Urinary bladder (tissue), 3 donors: ENCODE measurements at regions not wholly inside any gene's neighbourhood (a gene's known extent, or its start where the extent isn't known, plus 50 kb on each side); places are given as distances from the start of the nearest gene placed in this dataset.
"Not testable (repeated sequence)": the region's sequence is repeated elsewhere in the genome, so short reads cannot be mapped to it uniquely, and the experiment has no call there.

Experiments used
- DNase-seq: peaks from one replicate; pipeline ENCODE4 v3.0.0-alpha.2; 2015; ENCODE audit errors: extremely low spot score
- H3K27ac ChIP-seq: one replicate; pipeline ENCODE4 v1.5.1; 2013; ENCODE audit warnings: low read depth, mild to moderate bottlenecking, moderate library complexity
- H3K36me3 ChIP-seq: one replicate; pipeline ENCODE4 v1.6.1; 2013; ENCODE audit warnings: mild to moderate bottlenecking, moderate library complexity; ENCODE audit not compliant: insufficient read depth
- H3K4me1 ChIP-seq: one replicate; pipeline ENCODE4 v1.6.1; 2013; ENCODE audit warnings: mild to moderate bottlenecking, moderate library complexity; ENCODE audit not compliant: insufficient read depth
- H3K4me3 ChIP-seq: one replicate; pipeline ENCODE4 v1.5.1; 2013; ENCODE audit warnings: low read depth, low read length
- WGBS: extraction: QIAGEN DNeasy Blood & Tissue Kit; methylation state at CpG from one replicate; pipeline ENCODE4 v1.1.7; 2013; 5-methylcytosine and 5-hydroxymethylcytosine counted together
- donor health status: healthy with polysubstance abuse.
- donor health status: healthy.

DNA sequence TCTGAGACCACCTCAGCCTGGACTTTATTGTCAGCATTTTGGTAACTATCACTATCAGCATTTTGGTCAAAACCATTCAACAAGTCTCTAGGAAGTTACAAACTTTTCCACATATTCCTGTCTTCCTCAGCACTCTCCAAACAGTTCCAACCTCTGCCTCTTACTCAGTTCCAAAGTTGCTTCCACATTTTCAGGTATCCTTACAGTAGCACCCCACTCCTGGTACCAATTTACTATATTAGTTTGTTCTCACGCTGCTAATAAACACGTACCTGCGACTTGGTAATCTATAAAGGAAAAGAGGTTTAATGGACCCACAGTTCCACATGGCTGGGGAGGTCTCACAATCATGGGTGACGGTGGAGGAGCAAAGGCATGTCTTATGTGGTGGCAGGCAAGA, 551.3 kb downstream of the DMRTA1 start:
- 96% methylated on average over 4 of the region's 4 CpGs for WGBS
- no peak overlapping the region for H3K4me3 ChIP-seq
- DNase-seq, result no peak
- no peaks in the 10 kb centered on the region for H3K36me3 ChIP-seq
- no peak overlapping the region for H3K27ac ChIP-seq
- no peaks in the 10 kb centered on the region for H3K4me1 ChIP-seq

DNA sequence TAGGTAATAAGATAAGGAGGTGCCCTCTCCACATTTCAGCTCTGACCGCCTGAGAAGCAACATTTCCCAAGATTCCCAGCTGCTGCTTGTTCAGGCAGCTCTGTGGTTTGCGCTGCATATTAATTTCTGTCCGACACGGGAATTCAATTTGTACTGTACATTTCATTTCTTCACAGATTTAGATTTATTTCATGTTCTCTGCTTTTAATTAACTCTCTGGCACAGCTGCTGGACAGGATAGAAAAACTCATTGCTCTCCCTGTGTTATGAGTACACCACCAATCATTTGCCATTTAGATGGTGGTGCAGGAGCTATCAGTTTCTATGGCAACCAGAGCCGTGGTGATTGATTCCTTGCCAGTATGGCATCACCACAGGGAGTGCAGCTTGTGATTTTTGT, 558.5 kb downstream of the DMRTA1 start:
- no peaks in the 10 kb centered on the region for H3K4me1 ChIP-seq
- H3K27ac ChIP-seq, result no peak overlapping the region
- no peak overlapping the region for H3K4me3 ChIP-seq
- no peaks in the 10 kb centered on the region for H3K36me3 ChIP-seq
- 66% methylated on average over 5 of the region's 5 CpGs for WGBS
- DNase-seq, result no peak

DNA sequence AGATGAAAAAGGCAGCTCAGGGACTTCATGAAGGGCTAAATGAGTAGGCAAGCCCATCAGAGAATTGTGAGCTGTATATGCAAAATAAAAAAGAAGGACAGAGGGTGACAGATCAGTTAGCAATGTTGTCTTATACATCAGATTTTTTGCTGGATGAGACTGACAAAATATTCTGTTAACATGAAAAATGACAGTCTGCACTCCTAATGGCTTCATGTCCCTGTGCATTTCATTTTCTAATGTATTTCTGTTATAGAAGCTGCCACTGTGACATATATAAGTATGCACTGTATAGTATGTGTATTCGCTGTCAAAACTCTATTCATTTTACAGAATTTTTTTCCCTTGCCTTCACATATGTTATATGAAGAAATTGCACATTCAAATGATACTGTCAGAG, 559.5 kb downstream of the DMRTA1 start:
- Histone ChIP-seq H3K4me3 (no peak overlapping the region), H3K36me3 (no peaks in the 10 kb centered on the region), H3K4me1 (no peaks in the 10 kb centered on the region), H3K27ac (no peak overlapping the region)
- no peak for DNase-seq
- WGBS, result 90% methylated on average over 1 of the region's 1 CpG

DNA sequence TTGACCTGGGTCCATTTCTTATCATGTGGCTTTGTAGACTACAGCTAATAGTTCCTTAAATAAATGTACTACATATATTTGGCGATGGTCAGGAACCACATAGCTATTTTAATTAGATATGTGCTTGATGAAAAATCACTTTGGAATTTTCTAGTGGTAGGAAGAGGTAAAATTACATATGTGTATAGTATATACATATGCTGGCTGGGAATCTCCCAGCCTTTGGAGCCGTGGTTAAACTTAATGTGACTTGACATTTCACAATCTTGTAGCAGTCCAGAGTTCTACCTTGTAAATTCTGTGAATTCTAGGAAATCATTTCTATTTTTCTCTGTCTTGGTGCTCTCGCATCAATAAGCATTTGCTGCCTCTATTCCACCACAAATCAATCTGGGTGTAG, 565.0 kb downstream of the DMRTA1 start:
- WGBS, result 75% methylated on average over 3 of the region's 3 CpGs
- Histone ChIP-seq H3K27ac (no peak overlapping the region), H3K4me1 (no peaks in the 10 kb centered on the region), H3K36me3 (no peaks in the 10 kb centered on the region), H3K4me3 (no peak overlapping the region)
- no peak for DNase-seq

DNA sequence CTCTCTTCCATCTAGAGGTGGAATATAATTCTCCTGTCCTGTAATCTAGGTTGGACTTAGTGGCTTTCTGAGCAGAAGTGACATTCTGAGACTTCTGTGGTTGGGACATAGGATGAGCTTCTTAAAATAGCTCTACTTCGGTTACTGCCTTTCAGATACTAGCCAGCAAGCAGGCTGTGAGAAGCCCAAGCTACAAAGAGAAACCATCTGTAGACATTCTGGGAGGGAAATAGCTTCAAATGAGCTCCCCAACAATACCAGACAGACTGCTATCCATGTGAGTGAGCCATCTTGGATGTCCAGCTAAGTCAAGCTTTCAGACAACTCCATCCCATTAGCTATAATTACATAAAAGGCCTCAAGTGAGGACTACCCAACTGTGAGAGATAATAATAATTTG, 568.9 kb downstream of the DMRTA1 start:
- 87% methylated on average over 1 of the region's 1 CpG for WGBS
- no peaks in the 10 kb centered on the region for H3K36me3 ChIP-seq
- H3K4me3 ChIP-seq, result no peak overlapping the region
- no peaks in the 10 kb centered on the region for H3K4me1 ChIP-seq
- H3K27ac ChIP-seq, result no peak overlapping the region
- DNase-seq, result no peak

DNA sequence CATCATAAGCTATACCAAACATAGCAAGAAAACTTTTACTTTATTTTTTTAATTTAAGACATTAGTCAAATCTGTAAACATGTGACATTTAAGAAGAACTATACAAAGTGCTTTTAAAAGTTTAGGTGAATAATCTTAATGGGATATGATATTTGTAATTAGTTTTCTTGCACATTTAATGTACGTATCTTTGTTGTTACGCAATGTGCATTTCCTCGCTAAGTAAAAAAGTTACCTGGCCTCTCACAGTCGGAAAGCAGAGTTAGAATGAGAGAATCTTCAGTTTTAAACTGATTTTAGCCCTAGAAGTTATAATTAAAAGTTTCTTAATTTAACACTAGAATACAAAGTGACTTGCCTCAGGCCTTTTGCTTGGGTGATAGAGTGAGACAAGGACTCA, 589.8 kb downstream of the DMRTA1 start:
- Histone ChIP-seq H3K4me1 (no peaks in the 10 kb centered on the region), H3K4me3 (no peak overlapping the region), H3K27ac (no peak overlapping the region), H3K36me3 (no peaks in the 10 kb centered on the region)
- no peak for DNase-seq
- WGBS, result 89% methylated on average over 4 of the region's 4 CpGs

DNA sequence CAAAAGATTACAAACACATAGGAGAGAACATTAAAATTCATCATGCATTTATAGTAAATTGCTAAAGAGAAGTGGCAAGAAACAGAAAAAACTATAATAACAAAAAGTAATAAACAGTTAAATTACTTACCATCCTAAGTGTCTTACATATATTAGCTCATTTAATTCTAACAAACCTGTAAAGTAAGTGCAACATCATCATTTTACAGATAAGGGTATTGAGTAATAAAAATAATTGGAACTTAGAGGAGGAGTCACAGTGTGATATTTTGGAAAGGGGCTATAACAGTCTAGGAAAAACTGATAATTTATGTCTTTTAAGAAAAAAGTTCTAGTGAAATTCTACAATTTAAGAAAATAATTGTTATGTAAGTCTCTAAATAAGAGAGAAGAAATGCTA, 592.8 kb downstream of the DMRTA1 start:
- H3K4me3 ChIP-seq, result no peak overlapping the region
- no peak for DNase-seq
- no peak overlapping the region for H3K27ac ChIP-seq
- no peaks in the 10 kb centered on the region for H3K36me3 ChIP-seq
- H3K4me1 ChIP-seq, result no peaks in the 10 kb centered on the region

DNA sequence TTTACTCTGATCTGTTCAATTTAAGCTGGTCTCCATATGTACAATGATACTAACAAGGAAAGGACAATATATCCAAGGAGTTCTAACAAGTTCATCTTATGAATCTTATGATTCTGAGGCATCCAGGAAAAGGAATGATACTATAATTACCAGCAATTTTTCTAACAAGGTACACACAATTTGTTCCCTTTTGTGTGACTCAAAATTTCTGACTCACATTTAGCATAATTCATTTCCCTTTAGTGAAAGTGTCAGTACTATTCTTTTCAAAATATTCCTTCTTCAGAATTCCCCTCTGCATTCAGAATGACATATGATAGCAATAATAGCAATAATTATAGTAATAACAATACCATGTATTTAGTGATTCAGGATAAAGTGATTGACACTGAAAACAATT, 594.8 kb downstream of the DMRTA1 start:
- no peak overlapping the region for H3K27ac ChIP-seq
- no peak for DNase-seq
- no peaks in the 10 kb centered on the region for H3K36me3 ChIP-seq
- no peak overlapping the region for H3K4me3 ChIP-seq
- H3K4me1 ChIP-seq, result no peaks in the 10 kb centered on the region

DNA sequence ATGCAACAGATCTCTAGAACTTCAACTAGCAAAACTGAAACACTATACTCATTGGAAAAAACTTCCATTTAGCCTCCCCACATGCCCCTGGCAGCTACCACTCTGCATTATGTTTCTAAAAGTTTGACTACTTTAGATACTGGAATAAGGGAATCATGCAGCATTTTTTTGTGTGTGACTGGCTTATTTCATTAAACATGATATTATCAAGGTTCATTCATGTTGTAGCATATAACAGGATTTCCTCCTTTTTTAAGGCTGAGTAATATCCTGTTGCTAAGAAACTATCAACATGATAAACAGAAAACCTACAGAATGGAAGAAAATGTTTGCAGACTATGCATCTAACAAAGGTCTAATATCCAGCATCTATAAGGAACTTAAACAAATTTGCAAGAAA, 597.9 kb downstream of the DMRTA1 start:
- no peak overlapping the region for H3K27ac ChIP-seq
- H3K4me3 ChIP-seq, result no peak overlapping the region
- no peaks in the 10 kb centered on the region for H3K36me3 ChIP-seq
- no peak for DNase-seq
- H3K4me1 ChIP-seq, result no peaks in the 10 kb centered on the region

DNA sequence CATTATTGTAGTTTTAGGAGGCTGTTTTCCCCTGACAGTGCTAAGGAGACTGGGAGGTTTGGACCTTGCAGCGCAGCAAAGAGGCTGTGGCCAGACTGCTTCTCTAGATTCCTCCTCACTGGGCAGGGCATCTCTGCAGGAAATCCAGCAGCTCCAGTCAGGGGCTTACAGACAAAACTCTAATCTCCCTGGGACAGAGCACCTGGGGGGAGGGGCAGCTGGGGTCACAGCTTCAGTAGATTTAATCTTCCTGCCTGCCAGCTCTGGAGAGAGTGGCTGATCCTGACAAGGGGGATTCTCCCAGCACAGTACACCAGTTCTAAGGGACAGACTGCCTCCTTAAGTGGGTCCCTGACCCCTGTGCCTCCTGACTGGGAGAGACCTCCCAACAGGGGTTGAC, 599.4 kb downstream of the DMRTA1 start:
- H3K36me3 ChIP-seq, DNase-seq, H3K4me3 ChIP-seq, H3K27ac ChIP-seq, H3K4me1 ChIP-seq: not testable (repeated sequence)
- 95% methylated on average over 1 of the region's 1 CpG for WGBS

DNA sequence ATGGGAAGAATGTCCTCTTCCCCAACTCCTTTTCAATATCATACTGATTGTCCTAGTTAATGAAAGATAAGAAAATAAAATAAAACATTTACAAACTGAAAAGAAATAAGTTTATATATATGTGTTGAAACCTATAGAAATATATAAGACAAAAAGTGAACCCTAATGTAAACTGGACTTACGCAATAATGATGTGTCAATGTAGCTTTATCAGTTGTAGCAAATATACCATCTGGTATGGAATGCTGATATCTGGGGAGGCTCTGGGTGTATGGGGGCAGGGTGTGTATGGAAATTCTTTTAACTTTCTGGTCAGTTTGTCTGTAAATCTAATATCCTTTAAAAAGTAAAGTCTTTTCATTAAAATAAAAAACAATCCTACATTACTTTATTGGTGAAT, 603.9 kb downstream of the DMRTA1 start:
- H3K36me3 ChIP-seq, result no peaks in the 10 kb centered on the region
- H3K4me3 ChIP-seq, result no peak overlapping the region
- no peak overlapping the region for H3K27ac ChIP-seq
- DNase-seq, result no peak
- WGBS, result 45% methylated on average over 1 of the region's 1 CpG
- no peaks in the 10 kb centered on the region for H3K4me1 ChIP-seq

DNA sequence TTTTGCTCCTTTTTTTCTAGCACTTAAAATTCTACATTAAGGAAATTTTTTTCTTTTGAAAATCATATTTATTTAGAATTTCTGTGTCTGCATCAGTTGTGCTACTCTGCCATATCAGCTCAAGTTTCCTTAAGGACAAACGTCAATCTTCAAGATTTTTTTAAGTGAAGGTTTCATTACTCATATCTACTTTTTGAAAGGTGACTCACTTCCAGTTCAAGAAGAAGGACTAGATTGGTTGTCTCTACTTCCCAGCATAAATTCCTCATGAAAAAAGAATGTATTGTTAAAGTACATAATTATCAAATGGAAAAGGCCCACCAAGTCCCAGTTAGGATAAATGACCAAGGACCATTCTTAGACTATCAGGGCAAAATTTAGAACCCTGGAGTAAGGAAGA, 626.5 kb downstream of the DMRTA1 start:
- Histone ChIP-seq H3K4me1 (no peaks in the 10 kb centered on the region), H3K27ac (no peak overlapping the region), H3K4me3 (no peak overlapping the region), H3K36me3 (no peaks in the 10 kb centered on the region)
- DNase-seq, result no peak
- 77% methylated on average over 1 of the region's 1 CpG for WGBS

DNA sequence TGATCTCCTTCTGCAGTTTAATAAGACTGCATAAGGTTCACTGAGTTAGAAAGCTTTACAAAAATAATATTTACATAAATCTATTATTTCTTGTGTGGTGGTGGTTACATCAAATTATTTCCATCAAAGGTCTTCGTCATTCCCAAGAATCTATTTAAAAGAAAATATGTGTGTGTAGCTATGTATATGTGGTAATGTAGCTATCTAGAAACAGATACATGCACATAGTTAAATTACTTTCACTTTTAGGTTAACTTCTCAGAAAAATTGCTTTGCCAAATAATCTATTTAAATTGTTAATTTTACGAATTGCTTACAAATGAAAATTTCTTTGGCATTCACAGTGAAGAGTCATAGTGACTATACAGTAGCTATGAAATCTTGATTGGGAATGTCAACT, 633.2 kb downstream of the DMRTA1 start:
- 73% methylated on average over 2 of the region's 2 CpGs for WGBS
- Histone ChIP-seq H3K4me1 (no peaks in the 10 kb centered on the region), H3K4me3 (no peak overlapping the region), H3K27ac (no peak overlapping the region), H3K36me3 (no peaks in the 10 kb centered on the region)
- no peak for DNase-seq

DNA sequence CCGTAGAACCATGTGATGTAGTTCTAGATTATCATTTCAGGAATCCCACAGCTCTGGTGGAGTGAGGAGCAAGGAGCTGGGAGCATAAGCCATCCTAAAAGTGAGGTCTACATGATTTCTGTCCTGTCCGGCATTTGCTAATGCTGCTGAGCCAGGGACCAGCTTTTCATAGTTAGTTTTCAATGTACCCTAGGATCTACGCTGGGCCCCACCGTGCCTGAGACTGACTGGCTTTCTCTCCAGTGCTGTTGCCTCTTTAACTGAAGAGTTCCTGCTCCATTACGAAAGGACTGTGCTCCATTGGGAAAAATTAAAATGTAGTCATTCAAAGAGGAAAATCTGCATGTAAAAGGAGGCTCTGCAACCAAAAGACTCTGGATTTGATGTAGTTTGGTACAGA, 634.8 kb downstream of the DMRTA1 start:
- Histone ChIP-seq H3K36me3 (no peaks in the 10 kb centered on the region), H3K4me3 (no peak overlapping the region), H3K27ac (no peak overlapping the region), H3K4me1 (no peaks in the 10 kb centered on the region)
- WGBS, result 82% methylated on average over 5 of the region's 5 CpGs
- no peak for DNase-seq

DNA sequence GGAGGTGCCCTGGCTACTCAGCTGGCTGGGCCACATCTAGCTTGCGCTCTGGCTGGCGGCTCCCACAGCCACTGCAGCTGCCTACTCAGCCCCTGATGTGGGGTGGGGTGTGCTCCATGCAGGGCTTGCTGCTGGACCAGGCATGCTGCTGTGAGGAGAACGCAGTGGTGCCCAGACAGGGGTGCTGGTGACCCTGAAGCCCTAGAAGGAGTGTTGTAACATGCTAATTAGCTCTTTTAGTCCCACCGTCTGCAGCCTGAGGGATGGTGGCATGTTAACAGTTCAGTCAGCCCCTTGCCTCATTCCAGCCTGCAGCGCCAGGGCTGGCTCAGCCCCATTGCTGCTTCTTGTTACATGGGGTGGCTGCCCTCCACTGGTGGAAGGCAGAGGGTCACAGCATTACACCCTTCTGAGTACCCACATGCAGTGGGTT, 642.3 kb downstream of the DMRTA1 start:
- Histone ChIP-seq H3K27ac (no peak overlapping the region), H3K36me3 (no peaks in the 10 kb centered on the region), H3K4me3 (no peak overlapping the region), H3K4me1 (no peaks in the 10 kb centered on the region)
- 85% methylated on average over 5 of the region's 5 CpGs for WGBS
- no peak for DNase-seq
